PC-3 (cell line): ENCODE measurements at regions not wholly inside any gene's neighbourhood (a gene's known extent, or its start where the extent isn't known, plus 50 kb on each side); places are given as distances from the start of the nearest gene placed in this dataset.

ENCODE experiments used
- ATAC-seq: fragments of 200-7000 bp; cut with Tn5 transposase; 2 replicates; pipeline ENCODE4 v1.9.1; 2020; ENCODE audit warnings: mild to moderate bottlenecking, moderate library complexity
- BruUV-seq: library from RNA; stranded (reverse); fragments of 400-500 nt; replicated peaks from 2 replicates; lab custom pipeline; 2021; lab: Mats Ljungman, UMichigan
- CTCF ChIA-PET: fragments of 300-600 bp; sonication (Branson Sonifier 250); formaldehyde crosslinking; loops from one replicate; lab custom pipeline; 2022; ENCODE audit warnings: antibody characterized with exemption; lab: Charles Lee
- POLR2A ChIA-PET: fragments of 300-600 bp; sonication (Branson Sonifier 250); formaldehyde crosslinking; loops from one replicate; lab custom pipeline; 2022; ENCODE audit warnings: antibody characterized with exemption; ENCODE audit not compliant: unreplicated experiment; lab: Charles Lee
- DNase-seq: peaks from one replicate; pipeline ENCODE4 v3.0.0-alpha.2; 2015
- H2AFZ ChIP-seq: fragments of 300-600 bp; sonication (generic); 2 replicates; pipeline ENCODE4 v1.6.0; 2016; ENCODE audit warnings: antibody characterized with exemption, low read length
- H3F3A ChIP-seq: fragments of 300-600 bp; sonication (generic); one replicate; pipeline ENCODE4 v1.6.0; 2017; ENCODE audit warnings: antibody characterized with exemption, low read length, control low read depth, mild to moderate bottlenecking; ENCODE audit not compliant: unreplicated experiment
- H3K27ac ChIP-seq: fragments of 300-600 bp; sonication (generic); 2 replicates; pipeline ENCODE4 v1.5.1; 2016; ENCODE audit warnings: mild to moderate bottlenecking, low read length
- H3K27me3 ChIP-seq: fragments of 300-600 bp; sonication (generic); 2 replicates; pipeline ENCODE4 v1.6.1; 2016; ENCODE audit warnings: low read length, mixed read lengths
- H3K36me3 ChIP-seq: fragments of 300-600 bp; sonication (generic); 2 replicates; pipeline ENCODE4 v1.6.1; 2016; ENCODE audit warnings: low read depth, mixed run types, low read length, mixed read lengths
- H3K4me1 ChIP-seq: fragments of 300-600 bp; sonication (generic); 2 replicates; pipeline ENCODE4 v1.5.1; 2016; ENCODE audit warnings: low read length; ENCODE audit not compliant: insufficient read depth
- H3K4me2 ChIP-seq: fragments of 300-600 bp; sonication (generic); 2 replicates; pipeline ENCODE4 v1.6.0; 2016; ENCODE audit warnings: low read length
- H3K4me3 ChIP-seq: fragments of 300-600 bp; sonication (generic); 2 replicates; pipeline ENCODE4 v1.5.1; 2016; ENCODE audit warnings: mild to moderate bottlenecking, low read length, mixed read lengths
- H3K79me2 ChIP-seq: fragments of 300-600 bp; sonication (generic); 2 replicates; pipeline ENCODE4 v1.6.1; 2017; ENCODE audit warnings: low read length, mixed read lengths
- H3K9ac ChIP-seq: fragments of 300-600 bp; sonication (generic); 2 replicates; pipeline ENCODE4 v1.6.0; 2016; ENCODE audit warnings: mild to moderate bottlenecking, low read length
- H3K9me2 ChIP-seq: fragments of 300-600 bp; sonication (generic); replicated peaks from 2 replicates; pipeline ENCODE4 v1.6.1; 2016; ENCODE audit warnings: mixed run types, low read length, mixed read lengths
- H3K9me3 ChIP-seq: fragments of 300-600 bp; sonication (generic); 2 replicates; pipeline ENCODE4 v1.6.1; 2016; ENCODE audit warnings: low read length, mixed read lengths
- H4K20me1 ChIP-seq: fragments of 300-600 bp; sonication (generic); 2 replicates; pipeline ENCODE4 v1.6.1; 2016; ENCODE audit warnings: low read length, mixed read lengths
- CTCF ChIP-seq: fragments of 300-600 bp; sonication (generic); conservative IDR thresholded peaks from 2 replicates; pipeline ENCODE4 v1.5.1; 2017; ENCODE audit warnings: antibody characterized with exemption, low read depth, mild to moderate bottlenecking, low read length
- EZH2 ChIP-seq: fragments of 300-600 bp; sonication (generic); IDR thresholded peaks from one replicate; pipeline ENCODE4 v1.6.1; 2017; ENCODE audit warnings: antibody characterized with exemption, mild to moderate bottlenecking, low read length; ENCODE audit not compliant: unreplicated experiment
- EZH2phosphoT487 ChIP-seq: fragments of 300-600 bp; sonication (generic); IDR thresholded peaks from 2 replicates; pipeline ENCODE4 v1.6.1; 2018; ENCODE audit warnings: mild to moderate bottlenecking, antibody characterized with exemption, low read length, borderline replicate concordance
- intact Hi-C: fragments of 100-400 bp; cut with micrococcal nuclease; formaldehyde crosslinking; loops from 2 replicates; pipeline ENCODE4 v1.9.0; 2023

- H3K9ac ChIP-seq, result no peak overlapping the region
- H4K20me1 ChIP-seq, result no peaks in the 10 kb centered on the region
- no peaks in the 10 kb centered on the region for H3F3A ChIP-seq
- no peak overlapping the region for H3K27ac ChIP-seq
- intact Hi-C loops, result no loop called here
- no peaks in the 10 kb centered on the region for H3K9me2 ChIP-seq
- ChIA-PET CTCF (no interaction called here), POLR2A (no interaction called here)
- no peaks in the 10 kb centered on the region for H3K79me2 ChIP-seq
- BruUV-seq, result no TSS peak
- DNase-seq (peak; percentile 16), ATAC-seq (no peak; the same call in 1 of the 2 replicates)
- H3K9me3 ChIP-seq, result no peaks in the 10 kb centered on the region
- H3K4me1 ChIP-seq, result no peaks in the 10 kb centered on the region
- no peaks in the 10 kb centered on the region for H3K27me3 ChIP-seq
- H3K36me3 ChIP-seq, result no peaks in the 10 kb centered on the region
- no peak overlapping the region for H2AFZ ChIP-seq
- no peak overlapping the region for H3K4me2 ChIP-seq
- no peak for TF ChIP-seq EZH2phosphoT487
- TF ChIP-seq EZH2, result no peak
- TF ChIP-seq CTCF, result no peak
- no peak overlapping the region for H3K4me3 ChIP-seq
These were observed 496.0 kb upstream of the AGA start for GRCh38 chr4:177938226-177938625.

GRCh38 chr4:177945268-177945667 is 503.0 kb upstream of the AGA start:
- DNase-seq (no peak), ATAC-seq (no peak)
- Histone ChIP-seq H3K9ac (no peak overlapping the region), H3K4me1 (no peaks in the 10 kb centered on the region), H3K4me2 (no peak overlapping the region), H3K27me3 (no peaks in the 10 kb centered on the region), H2AFZ (no peak overlapping the region), H3K36me3 (no peaks in the 10 kb centered on the region), H3K79me2 (no peaks in the 10 kb centered on the region), H3K4me3 (no peak overlapping the region), H4K20me1 (no peaks in the 10 kb centered on the region), H3K9me2 (no peaks in the 10 kb centered on the region), H3K27ac (no peak overlapping the region), H3F3A (no peaks in the 10 kb centered on the region), H3K9me3 (no peaks in the 10 kb centered on the region)
- intact Hi-C loops, result no loop called here
- TF ChIP-seq CTCF (no peak), EZH2phosphoT487 (no peak), EZH2 (no peak)
- ChIA-PET CTCF (no interaction called here), POLR2A (no interaction called here)
- no TSS peak for BruUV-seq

GRCh38 chr4:177947607-177948006 is 505.4 kb upstream of the AGA start:
- H3K79me2 ChIP-seq, result no peaks in the 10 kb centered on the region
- DNase-seq, result no peak
- intact Hi-C loops, result no loop called here
- H3K4me3 ChIP-seq, result no peak overlapping the region
- H3K36me3 ChIP-seq, result no peaks in the 10 kb centered on the region
- no peaks in the 10 kb centered on the region for H3K27me3 ChIP-seq
- no peak overlapping the region for H2AFZ ChIP-seq
- no peaks in the 10 kb centered on the region for H4K20me1 ChIP-seq
- BruUV-seq, result no TSS peak
- no peak overlapping the region for H3K27ac ChIP-seq
- TF ChIP-seq EZH2phosphoT487, result no peak
- no peak for TF ChIP-seq EZH2
- H3K4me2 ChIP-seq, result no peak overlapping the region
- ChIA-PET CTCF (no interaction called here), POLR2A (no interaction called here)
- H3F3A ChIP-seq, result no peaks in the 10 kb centered on the region
- H3K4me1 ChIP-seq, result no peaks in the 10 kb centered on the region
- H3K9me2 ChIP-seq, result no peaks in the 10 kb centered on the region
- no peaks in the 10 kb centered on the region for H3K9me3 ChIP-seq
- ATAC-seq, result no peak
- H3K9ac ChIP-seq, result no peak overlapping the region
